Neural crest cell (in vitro differentiated cells): ENCODE measurements at regions not wholly inside any gene's neighbourhood (a gene's known extent, or its start where the extent isn't known, plus 50 kb on each side); places are given as distances from the start of the nearest gene placed in this dataset.

Source experiments
- DNase-seq: peaks from one replicate; pipeline ENCODE4 v3.0.0; 2021; ENCODE audit warnings: low read depth, mixed read lengths, low spot score
- H3K27ac Mint-ChIP-seq: one replicate; pipeline ENCODE4 v1.8.0; 2021; ENCODE audit warnings: mild to moderate bottlenecking, mixed read lengths; ENCODE audit not compliant: unreplicated experiment
- H3K27me3 Mint-ChIP-seq: 2 replicates; pipeline ENCODE4 v1.8.0; 2021; ENCODE audit warnings: low read depth, mild to moderate bottlenecking, mixed read lengths
- H3K36me3 Mint-ChIP-seq: 2 replicates; pipeline ENCODE4 v1.8.0; 2021; ENCODE audit warnings: low read depth, mild to moderate bottlenecking, mixed read lengths
- H3K4me1 Mint-ChIP-seq: 2 replicates; pipeline ENCODE4 v1.8.0; 2021; ENCODE audit warnings: mixed read lengths
- H3K4me3 Mint-ChIP-seq: one replicate; pipeline ENCODE4 v1.8.0; 2021; ENCODE audit warnings: mild to moderate bottlenecking, mixed read lengths
- H3K9me3 Mint-ChIP-seq: 2 replicates; pipeline ENCODE4 v1.8.0; 2021; ENCODE audit warnings: mixed read lengths
- TF ChIP-seq, protein P1 (sequence below): fragments of 200-600 bp; sonication (generic); conservative IDR thresholded peaks from 2 replicates; pipeline ENCODE4 v1.5.0; 2021; ENCODE audit warnings: antibody characterized with exemption, mild to moderate bottlenecking

DNA sequence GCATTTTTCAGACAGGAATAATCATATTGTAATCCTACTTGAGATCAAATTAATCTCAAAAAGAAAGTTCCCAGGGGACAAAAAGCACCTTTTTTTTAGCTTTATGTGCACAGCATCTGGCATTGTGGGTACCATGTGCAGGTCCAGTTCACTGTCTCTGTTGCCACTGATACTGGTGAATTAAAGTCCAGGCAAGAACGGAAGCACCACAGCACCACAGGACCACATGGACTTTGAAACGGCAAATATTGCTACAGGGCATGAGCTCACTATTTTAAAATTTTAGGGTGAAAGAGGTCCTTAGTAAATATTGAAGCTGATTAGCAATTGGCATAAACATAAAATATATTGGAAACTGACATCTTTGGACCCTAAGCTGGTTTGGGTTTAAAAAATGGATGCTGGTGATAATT, 709.0 kb downstream of the EPM2A start:
- no peak overlapping the region for H3K4me3 Mint-ChIP-seq
- TF ChIP-seq, protein P1, sequence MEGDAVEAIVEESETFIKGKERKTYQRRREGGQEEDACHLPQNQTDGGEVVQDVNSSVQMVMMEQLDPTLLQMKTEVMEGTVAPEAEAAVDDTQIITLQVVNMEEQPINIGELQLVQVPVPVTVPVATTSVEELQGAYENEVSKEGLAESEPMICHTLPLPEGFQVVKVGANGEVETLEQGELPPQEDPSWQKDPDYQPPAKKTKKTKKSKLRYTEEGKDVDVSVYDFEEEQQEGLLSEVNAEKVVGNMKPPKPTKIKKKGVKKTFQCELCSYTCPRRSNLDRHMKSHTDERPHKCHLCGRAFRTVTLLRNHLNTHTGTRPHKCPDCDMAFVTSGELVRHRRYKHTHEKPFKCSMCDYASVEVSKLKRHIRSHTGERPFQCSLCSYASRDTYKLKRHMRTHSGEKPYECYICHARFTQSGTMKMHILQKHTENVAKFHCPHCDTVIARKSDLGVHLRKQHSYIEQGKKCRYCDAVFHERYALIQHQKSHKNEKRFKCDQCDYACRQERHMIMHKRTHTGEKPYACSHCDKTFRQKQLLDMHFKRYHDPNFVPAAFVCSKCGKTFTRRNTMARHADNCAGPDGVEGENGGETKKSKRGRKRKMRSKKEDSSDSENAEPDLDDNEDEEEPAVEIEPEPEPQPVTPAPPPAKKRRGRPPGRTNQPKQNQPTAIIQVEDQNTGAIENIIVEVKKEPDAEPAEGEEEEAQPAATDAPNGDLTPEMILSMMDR: no peak
- no peaks in the 10 kb centered on the region for H3K27me3 Mint-ChIP-seq
- H3K4me1 Mint-ChIP-seq: peaks cover 23% of the 10 kb centered on the region
- no peak for DNase-seq
- H3K9me3 Mint-ChIP-seq: no peaks in the 10 kb centered on the region
- H3K27ac Mint-ChIP-seq: no peak overlapping the region
- no peaks in the 10 kb centered on the region for H3K36me3 Mint-ChIP-seq

GRCh38 chr6:145028144-145028818, 707.0 kb downstream of the EPM2A start:
- Mint-ChIP-seq H3K36me3 (no peaks in the 10 kb centered on the region), H3K4me3 (no peak overlapping the region), H3K4me1 (peaks cover 9% of the 10 kb centered on the region), H3K27me3 (no peaks in the 10 kb centered on the region), H3K9me3 (no peaks in the 10 kb centered on the region), H3K27ac (no peak overlapping the region)
- TF ChIP-seq, protein P1: peak; percentile 69
- DNase-seq: no peak

DNA sequence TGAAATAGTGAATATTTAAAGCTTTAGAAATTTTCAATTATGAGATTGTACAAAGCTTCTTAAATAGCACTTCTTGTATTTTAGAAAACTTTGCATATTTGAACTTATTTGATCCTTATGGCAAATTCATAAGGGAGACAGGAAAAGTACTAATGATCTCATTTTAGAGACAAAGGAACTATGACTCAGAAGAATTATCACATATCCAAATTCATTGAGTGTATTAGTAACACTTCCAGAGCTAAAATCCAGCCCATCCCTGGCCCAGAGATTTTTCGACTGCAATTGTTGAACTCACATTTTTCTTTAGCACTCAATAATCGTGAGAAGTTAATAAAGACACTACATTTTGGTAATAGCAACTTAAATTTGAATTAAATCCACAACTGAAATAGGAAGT, 704.3 kb downstream of the EPM2A start:
- H3K27me3 Mint-ChIP-seq: no peaks in the 10 kb centered on the region
- H3K36me3 Mint-ChIP-seq: no peaks in the 10 kb centered on the region
- DNase-seq: no peak
- no peak overlapping the region for H3K27ac Mint-ChIP-seq
- no peak overlapping the region for H3K4me3 Mint-ChIP-seq
- TF ChIP-seq, protein P1: no peak
- H3K9me3 Mint-ChIP-seq: peaks cover 3% of the 10 kb centered on the region
- peaks cover 5% of the 10 kb centered on the region for H3K4me1 Mint-ChIP-seq

DNA sequence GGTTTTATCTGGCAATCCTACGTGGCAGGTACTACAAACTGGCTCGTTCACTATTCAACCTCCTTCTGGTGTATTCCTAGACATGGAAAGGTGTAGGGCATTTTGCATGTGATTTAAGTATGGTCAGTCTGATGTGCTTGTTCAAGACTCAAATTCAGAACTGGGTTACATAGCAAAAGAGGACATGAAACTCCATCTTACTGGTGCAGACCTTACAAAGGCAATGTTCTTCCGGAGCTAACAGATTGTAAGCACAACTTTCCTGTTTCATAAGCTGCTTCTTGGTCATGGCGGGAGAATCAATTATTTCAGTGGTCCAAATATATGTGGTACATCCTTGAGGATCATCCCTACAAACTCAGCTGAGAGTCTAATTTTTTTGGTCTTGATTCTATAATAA, 703.4 kb downstream of the EPM2A start:
- Mint-ChIP-seq H3K9me3 (peaks cover 3% of the 10 kb centered on the region), H3K27ac (no peak overlapping the region), H3K4me3 (no peak overlapping the region), H3K27me3 (no peaks in the 10 kb centered on the region), H3K4me1 (peaks cover 5% of the 10 kb centered on the region), H3K36me3 (no peaks in the 10 kb centered on the region)
- DNase-seq: no peak
- TF ChIP-seq, protein P1: no peak

DNA sequence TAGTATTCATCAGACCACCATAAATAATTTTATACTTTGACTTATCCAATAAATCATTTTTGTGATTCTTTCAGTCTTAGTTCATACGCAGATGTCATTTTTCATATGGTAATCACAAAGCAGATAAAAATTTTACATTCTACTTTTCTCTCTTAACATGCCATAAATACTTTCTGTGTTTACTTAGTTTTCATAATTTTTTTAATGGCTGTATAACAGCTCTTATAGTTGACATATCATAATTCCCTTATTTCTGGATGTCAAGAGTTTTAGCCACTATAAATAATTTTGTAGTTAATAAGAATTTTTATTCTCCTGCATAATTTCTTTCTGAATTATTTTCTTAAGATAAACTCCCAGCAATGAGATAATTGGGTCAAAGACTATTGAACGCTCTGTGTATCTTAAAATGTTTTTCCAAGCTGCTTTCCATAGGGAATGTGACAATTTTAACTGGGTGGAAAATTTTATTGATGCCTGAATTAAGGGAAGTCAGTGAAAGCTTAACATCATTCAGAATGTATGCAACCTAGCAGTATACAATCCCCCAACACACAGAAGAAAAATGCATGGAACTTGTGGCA, 702.7 kb downstream of the EPM2A start:
- peaks cover 5% of the 10 kb centered on the region for H3K4me1 Mint-ChIP-seq
- H3K27ac Mint-ChIP-seq: no peak overlapping the region
- H3K4me3 Mint-ChIP-seq: no peak overlapping the region
- TF ChIP-seq, protein P1: no peak
- peaks cover 3% of the 10 kb centered on the region for H3K9me3 Mint-ChIP-seq
- DNase-seq: no peak
- no peaks in the 10 kb centered on the region for H3K27me3 Mint-ChIP-seq
- no peaks in the 10 kb centered on the region for H3K36me3 Mint-ChIP-seq
